Lung (tissue), 11 donors: ENCODE measurements at regions not wholly inside any gene's neighbourhood (a gene's known extent, or its start where the extent isn't known, plus 50 kb on each side); places are given as distances from the start of the nearest gene placed in this dataset.
A peak's percentile ranks its signal among the peaks of the same experiment; 100 is the strongest.

Experiments
- ATAC-seq: fragments of 200-7000 bp; cut with Tn5 transposase; one replicate; pipeline ENCODE4 v1.9.1; 2020; ENCODE audit warnings: moderate number of reproducible peaks; ENCODE audit not compliant: insufficient read depth, low FRiP score
- DNase-seq, 3 donors: peaks; one replicate each; pipeline ENCODE4 v3.0.0-alpha.2; 2013 to 2017
- H3K27ac ChIP-seq, 2 donors: one replicate each; pipeline ENCODE4 v1.5.1; 2013; ENCODE audit warnings: mild to moderate bottlenecking in 2 of 2, moderate library complexity in 2 of 2, control low read depth in 1 of 2, inconsistent platforms in 1 of 2, low read depth in 1 of 2, low read length in 1 of 2
- H3K27me3 ChIP-seq, 3 donors: one replicate each; pipeline ENCODE4 v1.5.1; 2013; ENCODE audit warnings: low read length in 2 of 3; ENCODE audit not compliant: control insufficient read depth in 3 of 3, insufficient read depth in 3 of 3
- H3K36me3 ChIP-seq, 4 donors: one replicate each; pipeline ENCODE4 v1.5.1; 2013; ENCODE audit warnings: low read length in 4 of 4, mild to moderate bottlenecking in 1 of 4, moderate library complexity in 1 of 4; ENCODE audit not compliant: control insufficient read depth in 4 of 4, insufficient read depth in 4 of 4
- H3K4me1 ChIP-seq, 5 donors: one replicate each; pipeline ENCODE4 v1.5.1; 2013; ENCODE audit warnings: low read length in 5 of 5, mild to moderate bottlenecking in 2 of 5, moderate library complexity in 1 of 5; ENCODE audit not compliant: control insufficient read depth in 5 of 5, insufficient read depth in 5 of 5
- H3K4me3 ChIP-seq: one replicate; pipeline ENCODE4 v1.5.1; 2013; ENCODE audit warnings: mild to moderate bottlenecking, control low read depth, moderate library complexity
- H3K9ac ChIP-seq, 2 donors: one replicate each; pipeline ENCODE4 v1.5.1; 2013; ENCODE audit warnings: low read length in 2 of 2, control low read depth in 1 of 2; ENCODE audit not compliant: insufficient read depth in 1 of 2
- H3K9me3 ChIP-seq, 4 donors: one replicate each; pipeline ENCODE4 v1.5.1; 2013; ENCODE audit warnings: low read length in 3 of 4, mild to moderate bottlenecking in 1 of 4, moderate library complexity in 1 of 4; ENCODE audit not compliant: control insufficient read depth in 4 of 4, insufficient read depth in 3 of 4
- whole genome bisulfite sequencing, 2 donors: extraction: QIAGEN DNeasy Blood & Tissue Kit; methylation state at CpG; one replicate each; pipeline ENCODE4 v1.1.7; 2013; 5-methylcytosine and 5-hydroxymethylcytosine counted together
- TF ChIP-seq, protein P1 (sequence below): IDR thresholded peaks from 2 replicates; pipeline ENCODE4 v1.5.1; 2012; ENCODE audit warnings: mild to moderate bottlenecking; ENCODE audit errors: control extremely low read depth, extremely low read depth
- donor health status: control.
- donor health status: control.
- donor health status: Bipolar disorder and iron deficiency.
- donor health status: healthy.
- donor health status: DM: yes; HTN: yes; CAD: no.

DNA sequence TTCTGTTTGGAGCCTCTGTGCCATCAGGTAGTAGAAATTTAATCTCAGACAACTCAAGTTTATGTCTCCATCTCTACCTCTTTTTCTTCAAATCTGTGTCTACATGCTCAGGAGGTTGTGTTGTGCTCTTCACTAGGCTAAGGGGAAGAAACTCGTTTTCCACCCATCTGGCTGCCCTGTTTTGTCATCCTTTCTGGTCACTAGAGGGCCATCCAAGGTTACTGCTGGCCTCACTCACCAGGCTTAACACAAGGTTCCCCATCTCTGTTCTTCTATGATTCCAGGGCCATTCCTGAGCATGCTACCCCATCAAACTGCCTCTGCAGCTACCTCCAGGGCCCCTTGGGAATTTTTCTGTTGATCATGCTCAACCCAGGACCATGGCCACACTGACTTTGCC lies 213.3 kb upstream of the FBXL7 start:
- Histone ChIP-seq H3K4me3 (no peak overlapping the region), H3K27me3 (no peaks in the 10 kb centered on the region), H3K4me1 (peaks cover 0 to 60% (median 0%) of the 10 kb centered on the region in 5 donors), H3K36me3 (no peaks in the 10 kb centered on the region), H3K27ac (no peak overlapping the region), H3K9ac (no peak overlapping the region), H3K9me3 (no peaks in the 10 kb centered on the region)
- 15 to 16% methylated on average over 1 of the region's 1 CpG for WGBS, 2 donors
- ATAC-seq (peak; percentile 47), DNase-seq (peak; percentile 44 to 76 (median 75))
- TF ChIP-seq, protein P1, sequence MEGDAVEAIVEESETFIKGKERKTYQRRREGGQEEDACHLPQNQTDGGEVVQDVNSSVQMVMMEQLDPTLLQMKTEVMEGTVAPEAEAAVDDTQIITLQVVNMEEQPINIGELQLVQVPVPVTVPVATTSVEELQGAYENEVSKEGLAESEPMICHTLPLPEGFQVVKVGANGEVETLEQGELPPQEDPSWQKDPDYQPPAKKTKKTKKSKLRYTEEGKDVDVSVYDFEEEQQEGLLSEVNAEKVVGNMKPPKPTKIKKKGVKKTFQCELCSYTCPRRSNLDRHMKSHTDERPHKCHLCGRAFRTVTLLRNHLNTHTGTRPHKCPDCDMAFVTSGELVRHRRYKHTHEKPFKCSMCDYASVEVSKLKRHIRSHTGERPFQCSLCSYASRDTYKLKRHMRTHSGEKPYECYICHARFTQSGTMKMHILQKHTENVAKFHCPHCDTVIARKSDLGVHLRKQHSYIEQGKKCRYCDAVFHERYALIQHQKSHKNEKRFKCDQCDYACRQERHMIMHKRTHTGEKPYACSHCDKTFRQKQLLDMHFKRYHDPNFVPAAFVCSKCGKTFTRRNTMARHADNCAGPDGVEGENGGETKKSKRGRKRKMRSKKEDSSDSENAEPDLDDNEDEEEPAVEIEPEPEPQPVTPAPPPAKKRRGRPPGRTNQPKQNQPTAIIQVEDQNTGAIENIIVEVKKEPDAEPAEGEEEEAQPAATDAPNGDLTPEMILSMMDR: no peak

DNA sequence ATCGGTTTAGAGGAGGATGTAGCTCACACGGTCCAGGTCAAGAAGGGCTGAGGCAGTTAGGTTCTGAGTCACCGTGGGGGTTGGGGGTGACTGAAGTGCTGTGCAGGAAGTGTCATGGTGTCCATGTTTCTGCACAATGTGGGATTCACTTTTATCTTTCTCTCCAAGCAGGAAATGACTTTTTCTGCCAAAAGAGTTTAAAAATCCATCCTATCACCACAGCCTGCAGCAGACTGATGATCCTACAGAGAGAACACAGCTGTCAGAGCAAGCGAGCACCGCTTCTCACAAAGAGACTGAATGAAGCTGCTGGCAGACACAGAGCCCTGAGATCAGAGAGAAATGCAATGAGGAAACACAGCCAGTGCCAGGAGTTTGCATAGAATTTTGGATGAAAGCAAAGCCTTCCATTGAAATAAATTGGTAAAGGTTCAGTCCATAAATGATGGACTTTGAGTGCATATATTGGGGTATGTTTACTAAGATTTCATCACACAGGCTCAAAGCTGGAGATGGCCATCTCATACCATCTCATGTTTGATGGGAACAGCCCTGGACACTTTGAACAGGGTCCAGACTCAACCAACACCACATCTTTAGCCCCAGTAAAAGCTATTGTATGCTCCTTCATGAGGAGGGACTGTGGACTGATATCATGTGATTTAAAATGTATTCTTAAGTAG lies 213.9 kb upstream of the FBXL7 start:
- no peak overlapping the region for H3K27ac ChIP-seq
- WGBS, 2 donors: 45 to 47% methylated on average over 5 of the region's 5 CpGs
- no peaks in the 10 kb centered on the region for H3K36me3 ChIP-seq
- peaks cover 0 to 60% (median 0%) of the 10 kb centered on the region in 5 donors for H3K4me1 ChIP-seq
- no peaks in the 10 kb centered on the region for H3K27me3 ChIP-seq
- no peaks in the 10 kb centered on the region for H3K9me3 ChIP-seq
- DNase-seq: peak; percentile 93 to 99 (median 98)
- ATAC-seq: peak; percentile 53
- H3K9ac ChIP-seq: no peak overlapping the region
- TF ChIP-seq, protein P1: no peak
- H3K4me3 ChIP-seq: no peak overlapping the region

DNA sequence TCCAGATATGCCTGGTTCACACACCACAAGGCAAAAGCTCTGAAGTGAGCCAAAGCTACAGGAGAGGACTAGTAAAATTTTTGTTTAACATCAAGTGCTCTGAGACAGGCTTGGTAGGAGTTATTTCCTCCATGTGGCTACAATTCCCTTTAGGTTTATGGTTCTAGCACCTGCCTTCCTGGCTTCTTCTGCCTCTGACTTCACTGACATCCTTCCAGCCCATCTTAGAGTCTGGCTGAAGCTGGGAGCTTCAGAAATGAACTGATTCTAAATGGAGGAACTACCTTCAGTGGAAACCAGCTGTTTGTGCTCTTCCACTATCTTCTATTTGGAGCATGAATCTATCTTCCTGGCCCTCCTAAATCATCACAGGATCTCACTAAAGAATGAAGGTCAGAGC lies 215.3 kb upstream of the FBXL7 start:
- Histone ChIP-seq H3K4me3 (no peak overlapping the region), H3K36me3 (no peaks in the 10 kb centered on the region), H3K9me3 (no peaks in the 10 kb centered on the region), H3K9ac (no peak overlapping the region), H3K4me1 (peaks cover 0 to 60% (median 0%) of the 10 kb centered on the region in 5 donors), H3K27me3 (no peaks in the 10 kb centered on the region), H3K27ac (no peak overlapping the region)
- ATAC-seq: no peak
- TF ChIP-seq, protein P1: no peak
- no peak for DNase-seq

DNA sequence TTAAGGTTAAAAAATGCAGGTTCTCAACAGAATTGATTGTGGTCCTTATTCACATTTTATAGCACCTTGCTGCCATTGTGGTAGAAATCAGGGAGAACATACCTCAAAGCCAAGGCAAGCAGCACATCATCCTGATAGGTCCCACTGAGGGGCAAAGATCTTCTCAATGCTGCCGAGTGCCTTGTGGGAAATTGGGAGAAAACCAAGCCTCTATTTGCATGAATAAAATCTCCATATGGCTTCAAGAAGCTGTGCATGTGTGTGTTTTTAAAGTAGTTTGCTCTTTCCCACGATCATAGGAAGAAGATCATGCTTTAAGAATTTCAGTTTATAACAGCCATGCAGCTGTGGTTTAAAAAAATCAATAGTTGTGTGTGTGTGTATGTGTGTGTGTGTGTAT lies 216.9 kb upstream of the FBXL7 start:
- no peak overlapping the region for H3K4me3 ChIP-seq
- H3K9ac ChIP-seq: no peak overlapping the region
- DNase-seq (peak in 2 of 3 donors; percentile 24 to 38), ATAC-seq (no peak)
- peaks cover 0 to 47% (median 0%) of the 10 kb centered on the region in 5 donors for H3K4me1 ChIP-seq
- no peak overlapping the region for H3K27ac ChIP-seq
- H3K27me3 ChIP-seq: no peaks in the 10 kb centered on the region
- TF ChIP-seq, protein P1: no peak
- 64 to 80% methylated on average over 2 of the region's 2 CpGs for WGBS, 2 donors
- H3K36me3 ChIP-seq: no peaks in the 10 kb centered on the region
- peaks cover 0 to 7% (median 0%) of the 10 kb centered on the region in 4 donors for H3K9me3 ChIP-seq
